IPS-20b (cell line): ENCODE measurements at regions not wholly inside any gene's neighbourhood (a gene's known extent, or its start where the extent isn't known, plus 50 kb on each side); places are given as distances from the start of the nearest gene placed in this dataset.
"Not testable (repeated sequence)": the region's sequence is repeated elsewhere in the genome, so short reads cannot be mapped to it uniquely, and the experiment has no call there.

ENCODE experiments used
- H3K27ac ChIP-seq: one replicate; pipeline ENCODE4 v1.5.1; 2013; ENCODE audit warnings: low read length
- H3K27me3 ChIP-seq: 2 replicates; pipeline ENCODE4 v1.6.1; 2013; ENCODE audit warnings: mild to moderate bottlenecking, low read length, inconsistent platforms; ENCODE audit not compliant: insufficient read depth
- H3K36me3 ChIP-seq: 2 replicates; pipeline ENCODE4 v1.6.1; 2013; ENCODE audit warnings: low read depth, mild to moderate bottlenecking, inconsistent platforms, low read length, moderate library complexity; ENCODE audit not compliant: insufficient read depth
- H3K4me1 ChIP-seq: 2 replicates; pipeline ENCODE4 v1.6.1; 2013; ENCODE audit warnings: mild to moderate bottlenecking, control low read depth, inconsistent platforms, low read length, moderate library complexity; ENCODE audit not compliant: insufficient read depth
- H3K4me3 ChIP-seq: 2 replicates; pipeline ENCODE4 v1.5.1; 2013; ENCODE audit warnings: mild to moderate bottlenecking, low read length, inconsistent platforms
- H3K9ac ChIP-seq: 2 replicates; pipeline ENCODE4 v1.6.1; 2013; ENCODE audit warnings: low read depth, mild to moderate bottlenecking, inconsistent platforms, low read length, moderate library complexity
- H3K9me3 ChIP-seq: 2 replicates; pipeline ENCODE4 v1.6.1; 2013; ENCODE audit warnings: mild to moderate bottlenecking, low read depth, low read length, inconsistent platforms; ENCODE audit not compliant: insufficient read depth

- Histone ChIP-seq H3K9me3 (no peaks in the 10 kb centered on the region), H3K27me3 (no peaks in the 10 kb centered on the region), H3K9ac (no peak overlapping the region), H3K4me1 (no peaks in the 10 kb centered on the region), H3K4me3 (no peak overlapping the region), H3K27ac (no peak overlapping the region), H3K36me3 (no peaks in the 10 kb centered on the region)
Measured at GRCh38 chr11:93054881-93055280, 85.4 kb downstream of the MTNR1B start.

GRCh38 chr11:93059117-93059957 lies 89.9 kb downstream of the MTNR1B start:
- no peak overlapping the region for H3K27ac ChIP-seq
- no peaks in the 10 kb centered on the region for H3K9me3 ChIP-seq
- no peak overlapping the region for H3K4me3 ChIP-seq
- H3K4me1 ChIP-seq = no peaks in the 10 kb centered on the region
- no peak overlapping the region for H3K9ac ChIP-seq
- no peaks in the 10 kb centered on the region for H3K36me3 ChIP-seq
- H3K27me3 ChIP-seq = no peaks in the 10 kb centered on the region

- no peak overlapping the region for H3K27ac ChIP-seq
- H3K9ac ChIP-seq = no peak overlapping the region
- no peaks in the 10 kb centered on the region for H3K27me3 ChIP-seq
- H3K4me3 ChIP-seq = no peak overlapping the region
- no peaks in the 10 kb centered on the region for H3K4me1 ChIP-seq
- no peaks in the 10 kb centered on the region for H3K9me3 ChIP-seq
- H3K36me3 ChIP-seq = no peaks in the 10 kb centered on the region
Measured at GRCh38 chr11:93063086-93063485, 93.6 kb downstream of the MTNR1B start.

- H3K36me3 ChIP-seq, H3K4me3 ChIP-seq, H3K9me3 ChIP-seq, H3K9ac ChIP-seq, H3K27ac ChIP-seq, H3K27me3 ChIP-seq, H3K4me1 ChIP-seq: not testable (repeated sequence)
Measured at GRCh38 chr11:93065074-93065674, 95.7 kb downstream of the MTNR1B start.

GRCh38 chr11:93067881-93068390 lies 98.5 kb downstream of the MTNR1B start:
- Histone ChIP-seq H3K4me1 (peaks cover 17% of the 10 kb centered on the region; the same call in 1 of the 2 replicates), H3K27ac (no peak overlapping the region), H3K4me3 (no peak overlapping the region), H3K9ac (no peak overlapping the region), H3K27me3 (no peaks in the 10 kb centered on the region), H3K36me3 (no peaks in the 10 kb centered on the region), H3K9me3 (no peaks in the 10 kb centered on the region)

GRCh38 chr11:93072229-93072914 lies 102.9 kb downstream of the MTNR1B start:
- peak overlapping the region; percentile 42; the same call in 1 of the 2 replicates for H3K4me3 ChIP-seq
- H3K9me3 ChIP-seq = no peaks in the 10 kb centered on the region
- no peaks in the 10 kb centered on the region for H3K36me3 ChIP-seq
- H3K27ac ChIP-seq = peak overlapping the region; percentile 92
- no peaks in the 10 kb centered on the region for H3K27me3 ChIP-seq
- H3K4me1 ChIP-seq = peaks cover 23% of the 10 kb centered on the region; the same call in 1 of the 2 replicates
- peak overlapping the region; percentile 75; the same call in 1 of the 2 replicates for H3K9ac ChIP-seq

GRCh38 chr11:93073026-93073425 lies 103.6 kb downstream of the MTNR1B start:
- peak overlapping the region; percentile 92 for H3K27ac ChIP-seq
- peak overlapping the region; percentile 42 for H3K4me3 ChIP-seq
- no peaks in the 10 kb centered on the region for H3K27me3 ChIP-seq
- no peaks in the 10 kb centered on the region for H3K36me3 ChIP-seq
- no peaks in the 10 kb centered on the region for H3K9me3 ChIP-seq
- H3K9ac ChIP-seq = peak overlapping the region; percentile 60; the same call in 1 of the 2 replicates
- peaks cover 23% of the 10 kb centered on the region; the same call in 1 of the 2 replicates for H3K4me1 ChIP-seq

- H3K4me3 ChIP-seq = peak overlapping the region; percentile 32
- H3K27me3 ChIP-seq = no peaks in the 10 kb centered on the region
- H3K27ac ChIP-seq = peak overlapping the region; percentile 92
- H3K4me1 ChIP-seq = peaks cover 21% of the 10 kb centered on the region; the same call in 1 of the 2 replicates
- no peaks in the 10 kb centered on the region for H3K36me3 ChIP-seq
- H3K9ac ChIP-seq = peak overlapping the region; percentile 60; the same call in 1 of the 2 replicates
- no peaks in the 10 kb centered on the region for H3K9me3 ChIP-seq
Measured at GRCh38 chr11:93073508-93074280, 104.2 kb downstream of the MTNR1B start.

- Histone ChIP-seq H3K27ac (no peak overlapping the region), H3K9me3 (no peaks in the 10 kb centered on the region), H3K9ac (peak overlapping the region; percentile 7; the same call in 1 of the 2 replicates), H3K4me1 (peaks cover 20% of the 10 kb centered on the region; the same call in 1 of the 2 replicates), H3K27me3 (no peaks in the 10 kb centered on the region), H3K4me3 (no peak overlapping the region), H3K36me3 (no peaks in the 10 kb centered on the region)
Measured at GRCh38 chr11:93074352-93074751, 104.9 kb downstream of the MTNR1B start.

GRCh38 chr11:93075782-93076181 lies 106.3 kb downstream of the MTNR1B start:
- H3K27ac ChIP-seq = no peak overlapping the region
- no peaks in the 10 kb centered on the region for H3K36me3 ChIP-seq
- no peak overlapping the region for H3K4me3 ChIP-seq
- peaks cover 29% of the 10 kb centered on the region; the same call in 1 of the 2 replicates for H3K4me1 ChIP-seq
- no peaks in the 10 kb centered on the region for H3K27me3 ChIP-seq
- no peak overlapping the region for H3K9ac ChIP-seq
- no peaks in the 10 kb centered on the region for H3K9me3 ChIP-seq
